WERI-Rb-1 (cell line): ENCODE measurements at regions not wholly inside any gene's neighbourhood (a gene's known extent, or its start where the extent isn't known, plus 50 kb on each side); places are given as distances from the start of the nearest gene placed in this dataset.
A peak's percentile ranks its signal among the peaks of the same experiment; 100 is the strongest.

Source experiments
- DNase-seq: peaks from one replicate; pipeline ENCODE4 v3.0.0-alpha.2; 2020
- H3K27ac ChIP-seq: fragments of 250-450 bp; sonication (Bioruptor Pico); 2 replicates; pipeline ENCODE4 v1.5.1; 2020; ENCODE audit warnings: mild to moderate bottlenecking, moderate library complexity
- H3K27me3 ChIP-seq: fragments of 250-450 bp; sonication (Bioruptor Pico); 2 replicates; pipeline ENCODE4 v1.5.1; 2021; ENCODE audit warnings: mild to moderate bottlenecking, low read depth, moderate library complexity; ENCODE audit not compliant: insufficient read depth, severe bottlenecking
- H3K36me3 ChIP-seq: fragments of 250-450 bp; sonication (Bioruptor Pico); 2 replicates; pipeline ENCODE4 v1.5.1; 2020; ENCODE audit warnings: mild to moderate bottlenecking, moderate library complexity
- H3K4me3 ChIP-seq: 2 replicates; pipeline ENCODE4 v1.5.1; 2011; ENCODE audit warnings: low read depth, mild to moderate bottlenecking, control low read depth, low read length
- H3K9me3 ChIP-seq: fragments of 250-450 bp; sonication (Bioruptor Pico); 2 replicates; pipeline ENCODE4 v1.5.1; 2021; ENCODE audit warnings: mild to moderate bottlenecking, moderate library complexity; ENCODE audit not compliant: severe bottlenecking
- TF ChIP-seq, protein P1 (sequence below): IDR thresholded peaks from 2 replicates; pipeline ENCODE4 v1.5.1; 2011; ENCODE audit warnings: low read depth, mild to moderate bottlenecking, control low read depth, inconsistent platforms, low read length

DNA sequence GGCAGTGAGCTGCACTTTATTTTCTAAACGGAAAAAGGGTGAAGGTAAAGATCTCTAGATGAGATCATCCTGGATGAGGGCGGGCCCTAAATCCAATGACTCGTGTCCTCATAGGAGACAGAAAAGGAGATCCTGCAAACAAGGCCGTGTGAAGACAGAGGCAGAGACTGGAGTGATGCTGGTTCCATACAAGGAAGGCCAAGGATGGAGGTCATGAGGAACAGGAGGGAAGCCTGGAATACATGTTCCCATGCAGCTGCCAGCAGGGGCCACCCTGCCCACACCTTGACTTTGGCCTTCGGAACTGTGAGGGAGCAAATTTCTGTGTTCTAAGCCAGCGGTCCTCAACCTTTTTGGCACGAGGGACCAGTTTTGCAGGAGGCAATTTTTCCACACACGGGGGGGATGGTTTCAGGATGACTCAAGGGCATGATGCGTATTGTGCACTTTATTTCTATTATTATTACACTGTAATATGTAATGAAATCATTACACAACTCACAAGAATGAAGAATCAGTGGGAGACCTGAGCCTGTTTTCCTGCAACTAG, 94.3 kb downstream of the PSMG1 start:
- no peak overlapping the region for H3K4me3 ChIP-seq
- H3K27ac ChIP-seq, result no peak overlapping the region
- H3K27me3 ChIP-seq, result no peaks in the 10 kb centered on the region
- H3K9me3 ChIP-seq, result peaks cover 3% of the 10 kb centered on the region
- H3K36me3 ChIP-seq, result no peaks in the 10 kb centered on the region
- TF ChIP-seq, protein P1, sequence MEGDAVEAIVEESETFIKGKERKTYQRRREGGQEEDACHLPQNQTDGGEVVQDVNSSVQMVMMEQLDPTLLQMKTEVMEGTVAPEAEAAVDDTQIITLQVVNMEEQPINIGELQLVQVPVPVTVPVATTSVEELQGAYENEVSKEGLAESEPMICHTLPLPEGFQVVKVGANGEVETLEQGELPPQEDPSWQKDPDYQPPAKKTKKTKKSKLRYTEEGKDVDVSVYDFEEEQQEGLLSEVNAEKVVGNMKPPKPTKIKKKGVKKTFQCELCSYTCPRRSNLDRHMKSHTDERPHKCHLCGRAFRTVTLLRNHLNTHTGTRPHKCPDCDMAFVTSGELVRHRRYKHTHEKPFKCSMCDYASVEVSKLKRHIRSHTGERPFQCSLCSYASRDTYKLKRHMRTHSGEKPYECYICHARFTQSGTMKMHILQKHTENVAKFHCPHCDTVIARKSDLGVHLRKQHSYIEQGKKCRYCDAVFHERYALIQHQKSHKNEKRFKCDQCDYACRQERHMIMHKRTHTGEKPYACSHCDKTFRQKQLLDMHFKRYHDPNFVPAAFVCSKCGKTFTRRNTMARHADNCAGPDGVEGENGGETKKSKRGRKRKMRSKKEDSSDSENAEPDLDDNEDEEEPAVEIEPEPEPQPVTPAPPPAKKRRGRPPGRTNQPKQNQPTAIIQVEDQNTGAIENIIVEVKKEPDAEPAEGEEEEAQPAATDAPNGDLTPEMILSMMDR, result peak; percentile 60
- peak; percentile 20 for DNase-seq

DNA sequence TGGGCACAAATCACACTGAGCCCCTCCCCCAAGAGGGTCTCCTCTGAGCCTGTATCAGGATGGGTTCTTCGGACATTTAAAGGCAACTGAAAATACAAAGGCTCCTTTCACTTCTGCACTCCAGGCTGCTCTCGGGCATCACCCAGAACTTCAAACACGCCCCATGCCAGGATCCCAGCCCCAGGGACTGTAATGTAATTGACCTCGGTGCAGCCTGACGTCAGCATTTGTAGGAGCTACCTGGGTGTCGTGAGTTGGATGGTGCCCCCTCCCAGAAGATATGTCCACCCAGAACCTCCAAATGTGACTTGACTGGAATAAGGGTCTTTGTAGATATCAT, 95.2 kb downstream of the PSMG1 start:
- Histone ChIP-seq H3K27ac (no peak overlapping the region), H3K27me3 (no peaks in the 10 kb centered on the region), H3K36me3 (no peaks in the 10 kb centered on the region), H3K4me3 (no peak overlapping the region), H3K9me3 (peaks cover 3% of the 10 kb centered on the region)
- no peak for DNase-seq
- TF ChIP-seq, protein P1, result no peak

GRCh38 chr21:39087238-39088030, 95.8 kb downstream of the PSMG1 start:
- Histone ChIP-seq H3K4me3 (no peak overlapping the region), H3K27me3 (no peaks in the 10 kb centered on the region), H3K36me3 (no peaks in the 10 kb centered on the region), H3K9me3 (peaks cover 3% of the 10 kb centered on the region), H3K27ac (no peak overlapping the region)
- TF ChIP-seq, protein P1, result no peak
- DNase-seq, result no peak

- no peaks in the 10 kb centered on the region for H3K27me3 ChIP-seq
- H3K4me3 ChIP-seq, result no peak overlapping the region
- no peak for DNase-seq
- TF ChIP-seq, protein P1, result peak; percentile 40
- H3K27ac ChIP-seq, result no peak overlapping the region
- no peaks in the 10 kb centered on the region for H3K36me3 ChIP-seq
- peaks cover 3% of the 10 kb centered on the region for H3K9me3 ChIP-seq
Observed at GRCh38 chr21:39086547-39086946, 96.7 kb downstream of the PSMG1 start.

GRCh38 chr21:39085843-39086405, 97.3 kb downstream of the PSMG1 start:
- Histone ChIP-seq H3K4me3 (no peak overlapping the region), H3K9me3 (peaks cover 3% of the 10 kb centered on the region), H3K27ac (no peak overlapping the region), H3K36me3 (no peaks in the 10 kb centered on the region), H3K27me3 (no peaks in the 10 kb centered on the region)
- no peak for DNase-seq
- TF ChIP-seq, protein P1, result no peak
